Upper lobe of left lung (tissue), 4 donors: ENCODE measurements at regions not wholly inside any gene's neighbourhood (a gene's known extent, or its start where the extent isn't known, plus 50 kb on each side); places are given as distances from the start of the nearest gene placed in this dataset.

ENCODE experiments used
- CTCF ChIP-seq, 6 experiments: fragments of 450-650 bp in 4 of 6; fragments of 200-600 bp in 2 of 6; sonication (generic) in 2 of 6; IDR thresholded peaks; one replicate each; pipeline ENCODE4 v1.5.1; 2016 to 2019; ENCODE audit warnings: antibody characterized with exemption in 6 of 6
- POLR2A ChIP-seq, 4 donors: fragments of 450-650 bp; IDR thresholded peaks; one replicate each; pipeline ENCODE4 v1.5.1; 2016 to 2017; ENCODE audit warnings: antibody characterized with exemption in 4 of 4, mild to moderate bottlenecking in 2 of 4

GRCh38 chr9:106620081-106620480 is 242.9 kb upstream of the ZNF462 start:
- no peak for TF ChIP-seq CTCF (IDR thresholded peaks at IDR 0.05)
- no peak for TF ChIP-seq POLR2A (IDR thresholded peaks at IDR 0.05)
